HFF-Myc (cell line): ENCODE measurements at regions not wholly inside any gene's neighbourhood (a gene's known extent, or its start where the extent isn't known, plus 50 kb on each side); places are given as distances from the start of the nearest gene placed in this dataset.

Experiments used
- DNase-seq: peaks from one replicate; pipeline ENCODE4 v3.0.0-alpha.2; 2011; ENCODE audit warnings: low read depth; ENCODE audit errors: extremely low read depth
- H3K4me3 ChIP-seq: replicated peaks from 2 replicates; pipeline ENCODE4 v1.5.1; 2011; ENCODE audit warnings: low read depth, mild to moderate bottlenecking, control low read depth, low read length
- TF ChIP-seq, protein P1 (sequence below): IDR thresholded peaks from 2 replicates; pipeline ENCODE4 v1.5.1; 2012; ENCODE audit warnings: mild to moderate bottlenecking, low read depth, low read length, control low read depth; ENCODE audit errors: missing control alignments

DNA sequence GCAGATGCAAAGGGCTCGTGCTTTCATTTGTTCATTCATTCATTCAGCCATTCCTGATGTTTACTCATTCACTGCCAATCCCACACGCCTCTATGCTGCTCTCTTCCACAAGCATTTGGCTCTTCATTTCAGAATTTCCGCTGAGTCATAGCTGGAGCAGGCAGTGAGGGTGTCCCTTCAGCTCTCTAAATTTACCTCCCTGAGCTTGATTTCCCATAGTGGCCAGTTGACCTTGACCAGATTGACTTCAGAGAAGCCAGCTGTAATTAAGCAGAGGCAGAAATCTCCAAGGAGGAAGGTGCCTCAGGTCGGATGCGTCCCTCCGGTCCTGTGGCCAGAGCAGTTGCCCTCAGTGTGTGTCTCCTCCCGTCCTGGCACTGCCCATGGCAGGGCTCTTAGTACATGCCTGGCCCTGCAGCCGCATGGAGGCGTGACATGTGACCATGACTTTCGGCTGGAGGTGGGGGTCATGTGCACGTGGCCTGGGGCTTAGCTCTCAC lies 267.2 kb upstream of the ECI2 start:
- no peak overlapping the region for H3K4me3 ChIP-seq
- DNase-seq, result peak; percentile 25
- TF ChIP-seq, protein P1, sequence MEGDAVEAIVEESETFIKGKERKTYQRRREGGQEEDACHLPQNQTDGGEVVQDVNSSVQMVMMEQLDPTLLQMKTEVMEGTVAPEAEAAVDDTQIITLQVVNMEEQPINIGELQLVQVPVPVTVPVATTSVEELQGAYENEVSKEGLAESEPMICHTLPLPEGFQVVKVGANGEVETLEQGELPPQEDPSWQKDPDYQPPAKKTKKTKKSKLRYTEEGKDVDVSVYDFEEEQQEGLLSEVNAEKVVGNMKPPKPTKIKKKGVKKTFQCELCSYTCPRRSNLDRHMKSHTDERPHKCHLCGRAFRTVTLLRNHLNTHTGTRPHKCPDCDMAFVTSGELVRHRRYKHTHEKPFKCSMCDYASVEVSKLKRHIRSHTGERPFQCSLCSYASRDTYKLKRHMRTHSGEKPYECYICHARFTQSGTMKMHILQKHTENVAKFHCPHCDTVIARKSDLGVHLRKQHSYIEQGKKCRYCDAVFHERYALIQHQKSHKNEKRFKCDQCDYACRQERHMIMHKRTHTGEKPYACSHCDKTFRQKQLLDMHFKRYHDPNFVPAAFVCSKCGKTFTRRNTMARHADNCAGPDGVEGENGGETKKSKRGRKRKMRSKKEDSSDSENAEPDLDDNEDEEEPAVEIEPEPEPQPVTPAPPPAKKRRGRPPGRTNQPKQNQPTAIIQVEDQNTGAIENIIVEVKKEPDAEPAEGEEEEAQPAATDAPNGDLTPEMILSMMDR, result no peak

- no peak overlapping the region for H3K4me3 ChIP-seq
- TF ChIP-seq, protein P1, result no peak
- DNase-seq, result no peak
These were observed 266.3 kb upstream of the ECI2 start for GRCh38 chr6:4401408-4402368.

DNA sequence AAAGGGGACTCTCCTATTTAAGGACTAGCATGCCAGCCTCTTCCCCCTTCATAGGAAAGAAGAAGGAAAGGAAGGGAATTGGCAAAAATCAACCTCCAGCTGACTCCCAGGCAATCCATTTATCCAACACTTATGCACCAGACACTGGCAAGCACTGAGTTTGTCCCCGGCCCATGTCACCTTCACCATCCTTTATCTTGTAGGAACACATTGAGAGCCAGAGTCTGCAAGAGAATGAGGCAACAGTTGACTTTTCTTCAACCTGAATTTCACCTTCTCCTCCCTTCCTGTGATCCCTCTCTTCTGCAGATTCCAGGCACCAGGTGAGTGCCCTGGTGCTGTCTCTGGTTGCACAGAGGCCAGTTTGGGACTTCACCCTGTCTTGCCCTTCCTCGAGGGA lies 264.3 kb upstream of the ECI2 start:
- TF ChIP-seq, protein P1, result no peak
- no peak overlapping the region for H3K4me3 ChIP-seq
- no peak for DNase-seq

DNA sequence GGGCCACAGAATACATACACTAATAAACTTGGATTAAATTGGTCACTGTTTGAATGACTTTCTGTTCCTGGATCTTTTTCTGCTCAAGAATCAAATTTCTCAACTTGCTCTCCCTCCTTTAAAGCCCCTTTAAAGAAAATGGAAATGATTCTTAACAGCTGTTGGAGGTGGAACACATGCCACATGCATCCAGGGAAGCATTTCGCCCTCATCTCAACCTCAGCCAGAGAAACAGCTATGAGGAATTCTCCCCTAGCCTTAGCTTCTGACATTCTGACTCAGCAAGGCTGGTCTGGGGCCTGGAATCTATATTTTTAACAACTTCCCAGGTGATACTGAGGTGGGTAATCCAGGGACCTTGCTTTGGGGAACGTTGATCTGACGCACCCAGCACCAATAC lies 263.4 kb upstream of the ECI2 start:
- TF ChIP-seq, protein P1, result no peak
- no peak overlapping the region for H3K4me3 ChIP-seq

DNA sequence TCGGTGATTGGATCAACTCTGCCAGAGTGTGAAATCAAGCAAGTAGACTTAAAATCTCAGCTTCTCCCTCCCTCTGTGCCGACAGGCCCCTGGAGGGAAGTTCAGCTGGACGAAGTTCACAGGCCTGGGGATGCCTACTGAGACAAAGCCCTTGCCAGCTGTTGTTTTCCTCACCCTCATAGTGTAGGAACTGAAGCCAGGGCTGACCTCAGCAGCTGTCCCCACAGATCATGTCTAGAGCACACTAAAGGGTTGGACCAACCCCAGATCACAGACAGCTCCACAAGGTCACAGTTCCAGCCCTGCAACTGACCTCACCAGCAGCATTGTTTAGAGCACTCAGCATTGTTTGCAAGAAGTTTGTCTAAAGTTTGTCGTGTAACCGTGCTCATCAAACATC lies 261.9 kb upstream of the ECI2 start:
- DNase-seq, result no peak
- no peak overlapping the region for H3K4me3 ChIP-seq
- TF ChIP-seq, protein P1, result no peak

More for the DNA sequence above, 263.4 kb upstream of the ECI2 start:
- no peak for DNase-seq

DNA sequence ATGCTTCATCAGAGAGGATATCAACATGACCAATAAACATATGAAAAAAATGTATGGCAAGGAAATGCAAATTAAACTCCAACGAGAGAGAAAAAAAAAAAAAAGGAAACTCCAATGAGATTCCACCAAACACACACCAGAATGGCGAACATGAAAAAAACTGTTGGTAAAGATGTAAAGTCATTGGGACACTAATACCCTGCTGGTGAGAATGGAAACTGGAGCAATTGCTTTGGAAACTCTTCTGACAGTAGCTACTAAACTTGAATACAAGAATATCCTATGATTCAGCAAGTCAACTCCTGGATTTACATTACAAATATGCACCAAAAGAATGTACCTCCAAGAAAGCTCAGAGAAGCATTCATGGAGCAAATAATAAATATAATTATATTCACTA lies 260.7 kb upstream of the ECI2 start:
- TF ChIP-seq, protein P1, result no peak
- no peak overlapping the region for H3K4me3 ChIP-seq
- no peak for DNase-seq

GRCh38 chr6:4395386-4395785 lies 260.0 kb upstream of the ECI2 start:
- DNase-seq, result no peak
- TF ChIP-seq, protein P1, result no peak
- H3K4me3 ChIP-seq, result no peak overlapping the region
